ENCODE measurements at regions not wholly inside any gene's neighbourhood (a gene's known extent, or its start where the extent isn't known, plus 50 kb on each side); places are given as distances from the start of the nearest gene placed in this dataset.

DNA sequence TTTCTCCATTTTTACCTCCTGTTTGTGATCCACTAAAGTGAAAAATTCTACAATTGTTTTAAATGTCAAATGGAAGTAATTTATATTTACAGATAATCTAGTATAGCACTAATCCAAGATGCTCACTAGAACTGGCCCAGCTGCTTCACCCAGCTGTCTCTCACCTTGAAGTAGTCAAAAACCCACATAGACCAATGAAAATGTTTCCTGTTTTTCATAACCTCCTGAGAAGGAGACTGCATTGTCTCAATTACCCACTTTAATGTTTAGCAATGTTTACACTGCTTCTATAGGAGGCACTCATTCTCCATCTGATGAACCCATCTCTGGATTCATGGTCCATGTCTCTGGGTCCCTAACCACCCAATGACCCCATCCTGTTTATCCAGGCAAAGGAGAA lies 56.1 kb upstream of the ADO start:
- no peak for DNase-seq
- Histone ChIP-seq H3K4me3 (no peak overlapping the region), H3K27me3 (no peaks in the 10 kb centered on the region), H3K27ac (no peak overlapping the region), H3K36me3 (ENCODE audit: low read depth, missing control alignments) (no peaks in the 10 kb centered on the region), H3K9me3 (no peaks in the 10 kb centered on the region), H3K4me1 (no peaks in the 10 kb centered on the region)
- TF ChIP-seq, protein P1, sequence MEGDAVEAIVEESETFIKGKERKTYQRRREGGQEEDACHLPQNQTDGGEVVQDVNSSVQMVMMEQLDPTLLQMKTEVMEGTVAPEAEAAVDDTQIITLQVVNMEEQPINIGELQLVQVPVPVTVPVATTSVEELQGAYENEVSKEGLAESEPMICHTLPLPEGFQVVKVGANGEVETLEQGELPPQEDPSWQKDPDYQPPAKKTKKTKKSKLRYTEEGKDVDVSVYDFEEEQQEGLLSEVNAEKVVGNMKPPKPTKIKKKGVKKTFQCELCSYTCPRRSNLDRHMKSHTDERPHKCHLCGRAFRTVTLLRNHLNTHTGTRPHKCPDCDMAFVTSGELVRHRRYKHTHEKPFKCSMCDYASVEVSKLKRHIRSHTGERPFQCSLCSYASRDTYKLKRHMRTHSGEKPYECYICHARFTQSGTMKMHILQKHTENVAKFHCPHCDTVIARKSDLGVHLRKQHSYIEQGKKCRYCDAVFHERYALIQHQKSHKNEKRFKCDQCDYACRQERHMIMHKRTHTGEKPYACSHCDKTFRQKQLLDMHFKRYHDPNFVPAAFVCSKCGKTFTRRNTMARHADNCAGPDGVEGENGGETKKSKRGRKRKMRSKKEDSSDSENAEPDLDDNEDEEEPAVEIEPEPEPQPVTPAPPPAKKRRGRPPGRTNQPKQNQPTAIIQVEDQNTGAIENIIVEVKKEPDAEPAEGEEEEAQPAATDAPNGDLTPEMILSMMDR (IDR thresholded peaks at IDR 0.05): no peak
- TF ChIP-seq POLR2A (IDR thresholded peaks at IDR 0.05): no peak
- intact Hi-C loops (cut with DNase I; ENCODE audit: low total_unique reads): no loop called here

DNA sequence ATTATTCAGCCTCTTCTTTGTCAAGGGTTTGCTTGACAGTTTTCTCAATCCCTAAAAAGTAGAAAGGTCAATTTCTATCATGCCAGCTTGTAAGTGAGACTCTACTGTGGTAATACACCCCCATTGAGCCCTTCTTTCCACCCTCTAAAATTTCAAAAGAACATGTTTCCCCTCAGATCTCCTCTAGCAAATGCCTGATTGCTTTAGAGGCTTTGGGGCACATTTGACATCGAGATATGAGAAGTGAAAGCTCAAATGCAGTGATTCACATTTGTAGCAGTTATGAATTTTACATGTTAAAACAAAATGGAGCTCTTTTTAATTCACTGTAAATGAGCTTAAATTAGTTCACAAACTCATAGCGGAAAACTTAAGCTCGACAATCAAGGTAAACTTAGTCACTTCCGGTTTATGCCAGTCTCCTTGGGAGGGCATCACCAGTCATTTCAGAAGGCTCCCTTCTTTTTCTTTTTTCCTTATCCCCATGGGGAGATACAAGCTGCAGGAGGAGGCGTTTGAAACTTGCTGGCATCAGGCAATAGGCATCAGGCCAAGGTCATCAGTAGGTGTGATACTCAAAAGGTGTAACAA lies 55.3 kb upstream of the ADO start:
- Histone ChIP-seq H3K36me3 (ENCODE audit: low read depth, missing control alignments) (no peaks in the 10 kb centered on the region), H3K4me3 (no peak overlapping the region), H3K27ac (no peak overlapping the region), H3K27me3 (no peaks in the 10 kb centered on the region), H3K9me3 (no peaks in the 10 kb centered on the region), H3K4me1 (no peaks in the 10 kb centered on the region)
- no peak for DNase-seq
- intact Hi-C loops (cut with DNase I; ENCODE audit: low total_unique reads): no loop called here
- TF ChIP-seq, protein P1 (IDR thresholded peaks at IDR 0.05): no peak
- TF ChIP-seq POLR2A (IDR thresholded peaks at IDR 0.05): no peak
- WGBS, 2 donors: 75 to 79% methylated on average over 5 of the region's 5 CpGs

Small RNAs in the stretch of these regions (small RNA-seq; reads per million reads assigned to genes)
- gene ALDH7A1P4: 0 reads per million in 2 donors

Measured in testis (tissue), 2 donors.